ENCODE measurements at regions not wholly inside any gene's neighbourhood (a gene's known extent, or its start where the extent isn't known, plus 50 kb on each side); places are given as distances from the start of the nearest gene placed in this dataset.

DNA sequence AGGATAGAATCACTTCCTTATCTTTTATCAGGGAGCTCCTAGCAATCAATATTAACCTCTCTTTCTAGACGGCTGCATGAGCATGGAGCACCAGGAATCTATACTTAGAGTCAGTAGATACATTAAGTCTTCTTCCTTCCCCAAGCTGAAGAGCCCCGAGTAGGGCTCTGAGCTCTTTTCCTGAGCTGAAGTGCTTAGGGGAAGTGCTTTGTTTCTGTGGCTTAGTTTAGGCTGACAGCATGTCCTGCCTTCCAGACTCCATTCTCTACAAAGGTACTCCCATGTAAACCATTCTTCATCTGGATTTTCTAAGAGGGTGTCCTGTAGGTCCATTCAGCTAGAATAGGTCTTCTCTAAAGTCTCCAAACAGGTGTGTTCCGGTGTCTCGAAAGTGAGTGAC lies 127.5 kb upstream of the AFF2 start:
- no peak for DNase-seq

GRCh38 chrX:148376342-148376741 lies 124.1 kb upstream of the AFF2 start:
- DNase-seq: no peak

GRCh38 chrX:148380107-148380506 lies 120.3 kb upstream of the AFF2 start:
- DNase-seq: no peak

DNA sequence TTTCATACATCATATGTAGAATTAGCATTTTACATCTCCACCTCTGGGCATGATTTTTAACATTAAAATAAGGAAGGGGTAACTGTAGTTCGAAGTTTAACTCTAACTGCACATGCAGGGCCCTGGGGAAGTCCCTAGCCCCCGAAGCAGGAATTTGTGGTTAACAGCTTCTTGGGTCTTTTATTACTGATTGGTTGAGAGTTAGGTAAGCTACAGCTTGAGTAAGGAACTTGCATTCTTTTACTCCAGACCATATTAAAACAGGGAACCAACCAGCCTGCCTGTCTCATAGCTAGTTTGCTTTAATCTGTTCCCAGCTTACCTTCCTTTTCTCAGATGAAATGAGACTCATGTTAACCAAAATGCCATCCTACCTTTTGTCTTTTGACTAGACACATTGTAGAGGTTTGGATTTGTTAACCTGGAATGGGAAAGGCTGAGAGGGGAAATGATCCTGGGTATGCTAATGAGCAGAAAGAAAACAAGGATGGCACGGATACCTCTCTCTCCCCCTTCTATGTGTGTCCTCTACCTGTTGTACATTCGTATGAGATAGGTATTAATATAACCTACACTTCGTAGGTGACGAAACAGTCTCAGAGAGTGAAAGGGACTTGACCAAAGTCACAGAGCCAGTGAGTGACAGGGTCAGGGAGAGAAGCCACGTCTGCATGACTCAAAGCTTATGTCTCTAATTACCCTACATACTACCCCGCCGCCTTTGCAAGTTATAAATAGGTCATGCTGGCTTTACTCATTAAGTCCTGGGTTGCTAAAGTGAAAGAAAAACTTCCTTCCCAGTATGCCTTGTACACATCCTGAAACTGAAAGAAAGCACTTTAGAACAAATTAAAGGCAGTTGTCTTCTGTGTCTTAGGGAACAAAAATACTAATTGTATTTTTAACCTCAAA lies 119.5 kb upstream of the AFF2 start:
- peak; percentile 46 for DNase-seq

- no peak for DNase-seq
These were observed 118.8 kb upstream of the AFF2 start for GRCh38 chrX:148381603-148382002.

GRCh38 chrX:148382983-148383382 lies 117.4 kb upstream of the AFF2 start:
- no peak for DNase-seq

DNA sequence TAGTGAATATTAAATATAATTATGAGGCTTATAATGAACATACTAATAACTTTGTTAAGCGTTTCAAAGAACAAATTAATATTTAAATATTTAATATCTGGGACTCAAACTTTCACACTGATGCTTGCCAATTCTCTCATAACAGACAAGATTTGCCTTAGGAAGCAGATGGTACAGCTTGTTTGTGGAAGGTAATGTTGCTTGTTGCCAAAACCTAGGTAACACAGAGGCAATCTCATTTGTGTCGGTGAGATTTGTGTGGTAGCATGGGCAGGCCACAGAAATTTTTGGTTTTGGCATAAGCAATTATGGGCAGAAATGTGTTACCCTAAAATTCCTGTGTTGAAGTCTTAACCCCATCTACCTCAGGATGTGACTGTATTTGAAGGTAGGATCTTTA lies 114.9 kb upstream of the AFF2 start:
- DNase-seq: no peak

GRCh38 chrX:148389629-148390028 lies 110.8 kb upstream of the AFF2 start:
- DNase-seq: no peak

- no peak for DNase-seq
These were observed 88.4 kb upstream of the AFF2 start for GRCh38 chrX:148412006-148412405.

DNA sequence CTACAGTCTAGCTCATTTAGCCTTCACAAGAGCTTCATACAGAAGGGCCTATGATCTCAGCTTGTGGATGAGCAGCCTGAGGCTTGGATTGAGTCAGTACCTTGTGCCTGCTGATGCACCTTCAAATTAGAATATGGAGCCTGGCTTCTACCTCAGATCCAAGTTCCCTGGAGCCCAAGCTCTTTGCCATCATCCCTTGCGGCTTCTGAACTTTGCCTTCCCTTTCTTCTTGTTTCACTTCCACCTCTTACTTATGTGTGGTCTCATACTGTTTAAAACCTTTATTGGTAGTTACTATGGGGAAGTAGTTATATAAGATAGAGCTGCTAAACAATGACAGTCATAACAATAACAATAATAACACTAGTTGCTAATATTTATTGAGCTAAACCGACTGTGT lies 84.3 kb upstream of the AFF2 start:
- no peak for DNase-seq

- DNase-seq: no peak
These were observed 83.5 kb upstream of the AFF2 start for GRCh38 chrX:148416931-148417330.

DNA sequence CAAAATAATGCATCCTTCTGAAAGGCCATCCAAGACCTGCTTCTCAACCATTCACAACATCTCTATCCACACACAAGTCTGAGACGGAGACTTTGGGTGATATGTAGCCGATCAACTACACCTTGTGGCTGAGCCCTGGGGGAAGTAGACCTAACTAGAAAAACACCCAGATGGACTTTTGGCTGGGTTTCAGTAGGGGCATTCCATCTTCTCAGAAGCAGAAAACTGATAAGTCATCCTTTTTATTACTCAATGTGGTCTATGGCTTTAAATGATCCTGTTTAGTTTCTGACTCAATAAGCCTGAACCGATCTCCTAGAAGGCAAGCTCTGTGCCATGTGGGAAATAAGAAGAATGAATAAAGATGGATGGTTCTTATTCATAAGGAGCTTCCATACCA lies 82.5 kb upstream of the AFF2 start:
- DNase-seq: no peak

DNA sequence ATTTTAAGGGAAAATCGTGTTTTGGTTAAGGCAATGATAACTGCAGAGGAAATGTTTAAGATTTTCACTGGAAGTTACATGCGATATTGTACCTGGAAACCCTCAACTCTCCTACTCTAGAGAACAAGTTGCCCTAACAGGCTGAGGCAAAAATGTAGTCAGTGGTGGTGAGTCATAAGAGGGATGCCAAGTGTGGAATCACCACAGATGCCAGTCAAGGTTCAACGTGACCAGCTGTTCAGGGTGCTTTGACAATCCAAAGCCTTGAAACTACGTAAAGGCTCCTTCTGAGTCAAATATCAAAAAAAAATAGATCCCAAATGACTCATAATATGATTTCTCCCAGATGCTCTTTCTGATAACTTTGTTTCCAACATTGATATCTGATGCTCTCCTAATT lies 77.9 kb upstream of the AFF2 start:
- no peak for DNase-seq

DNA sequence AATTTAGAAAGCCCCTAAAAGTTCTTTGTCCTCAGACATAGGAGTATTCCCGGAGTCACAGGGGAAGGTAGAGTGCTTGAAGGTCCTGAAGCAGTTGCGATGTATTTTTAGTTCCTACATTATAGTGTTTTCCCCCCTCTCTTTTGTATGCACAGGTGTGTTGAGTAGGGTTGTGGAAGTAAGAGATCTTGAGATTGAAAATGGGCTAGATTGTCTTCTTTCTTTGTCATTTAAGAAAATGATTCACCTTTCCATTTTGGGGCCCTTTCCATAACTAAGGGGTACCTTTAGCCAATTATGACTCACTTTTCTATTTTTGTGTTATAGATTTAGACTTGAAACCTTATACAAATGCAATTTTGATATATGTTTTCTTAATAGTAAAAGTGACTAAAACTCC lies 75.8 kb upstream of the AFF2 start:
- DNase-seq: no peak

DNA sequence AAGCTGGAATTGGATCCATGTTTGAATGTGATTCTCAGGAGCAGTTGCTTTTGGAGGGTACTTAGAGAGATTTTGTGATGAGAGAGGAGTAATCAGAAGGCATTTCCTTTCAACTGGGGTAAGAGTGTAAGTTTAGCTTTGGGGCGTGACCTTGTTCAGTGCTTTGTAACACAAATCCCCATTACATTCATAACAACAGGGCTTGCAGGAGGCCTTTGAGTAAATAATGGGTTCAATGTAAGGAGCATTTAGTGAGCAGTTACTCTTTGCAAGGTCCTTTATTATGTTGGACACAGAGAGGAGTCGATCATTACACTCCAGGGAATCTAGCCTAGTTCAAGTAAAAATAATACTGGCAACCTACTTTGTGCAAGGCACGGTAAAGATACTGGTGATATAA lies 74.0 kb upstream of the AFF2 start:
- no peak for DNase-seq

- DNase-seq: no peak
These were observed 59.0 kb upstream of the AFF2 start for GRCh38 chrX:148441387-148441786.

GRCh38 chrX:148443216-148443615 lies 57.2 kb upstream of the AFF2 start:
- no peak for DNase-seq

- no peak for DNase-seq
These were observed 51.7 kb upstream of the AFF2 start for GRCh38 chrX:148448686-148449085.
